ENCODE measurements at regions not wholly inside any gene's neighbourhood (a gene's known extent, or its start where the extent isn't known, plus 50 kb on each side); places are given as distances from the start of the nearest gene placed in this dataset. TPM values are rescaled to one million over a fixed set of nuclear protein-coding genes. Genes with fewer than 3 reads are reported as not detected.

DNA sequence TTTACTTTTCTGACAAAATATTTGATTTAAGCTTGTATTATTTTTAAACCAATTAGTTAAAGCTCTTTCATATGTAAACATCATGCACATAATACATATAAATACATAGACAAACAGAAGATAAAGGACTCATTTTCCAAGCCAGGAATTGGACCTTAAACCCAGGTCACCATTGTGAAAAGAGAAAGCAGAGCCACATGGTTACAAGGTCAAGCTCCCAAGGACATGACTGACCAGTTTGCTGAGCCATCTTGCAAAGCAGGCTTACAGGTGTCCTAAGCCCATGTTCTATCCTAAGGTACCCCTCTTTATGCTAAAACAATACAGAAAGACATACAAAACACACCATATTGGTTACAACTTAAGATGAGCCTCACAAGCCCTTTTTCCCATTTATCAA lies 50.5 kb upstream of the DNAJC19 start:
- no peak overlapping the region for H3K4me3 ChIP-seq (ENCODE audit: insufficient read depth, low read length)
- H3K79me2 ChIP-seq (ENCODE audit: insufficient read depth, low read length): no peaks in the 10 kb centered on the region
- no peaks in the 10 kb centered on the region for H3K36me3 ChIP-seq (ENCODE audit: insufficient read depth, low read length)
- no peak overlapping the region for H3K27ac ChIP-seq (ENCODE audit: low read depth, low read length)
- H3K4me1 ChIP-seq (ENCODE audit: insufficient read depth, low read length): no peaks in the 10 kb centered on the region
- H3K9me3 ChIP-seq (ENCODE audit: low read depth, low read length): no peaks in the 10 kb centered on the region
- TF ChIP-seq, protein P1, sequence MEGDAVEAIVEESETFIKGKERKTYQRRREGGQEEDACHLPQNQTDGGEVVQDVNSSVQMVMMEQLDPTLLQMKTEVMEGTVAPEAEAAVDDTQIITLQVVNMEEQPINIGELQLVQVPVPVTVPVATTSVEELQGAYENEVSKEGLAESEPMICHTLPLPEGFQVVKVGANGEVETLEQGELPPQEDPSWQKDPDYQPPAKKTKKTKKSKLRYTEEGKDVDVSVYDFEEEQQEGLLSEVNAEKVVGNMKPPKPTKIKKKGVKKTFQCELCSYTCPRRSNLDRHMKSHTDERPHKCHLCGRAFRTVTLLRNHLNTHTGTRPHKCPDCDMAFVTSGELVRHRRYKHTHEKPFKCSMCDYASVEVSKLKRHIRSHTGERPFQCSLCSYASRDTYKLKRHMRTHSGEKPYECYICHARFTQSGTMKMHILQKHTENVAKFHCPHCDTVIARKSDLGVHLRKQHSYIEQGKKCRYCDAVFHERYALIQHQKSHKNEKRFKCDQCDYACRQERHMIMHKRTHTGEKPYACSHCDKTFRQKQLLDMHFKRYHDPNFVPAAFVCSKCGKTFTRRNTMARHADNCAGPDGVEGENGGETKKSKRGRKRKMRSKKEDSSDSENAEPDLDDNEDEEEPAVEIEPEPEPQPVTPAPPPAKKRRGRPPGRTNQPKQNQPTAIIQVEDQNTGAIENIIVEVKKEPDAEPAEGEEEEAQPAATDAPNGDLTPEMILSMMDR (IDR thresholded peaks at IDR 0.05; ENCODE audit: extremely low read depth, low read depth, low read length): no peak
- H4K20me1 ChIP-seq (ENCODE audit: insufficient read depth, low read length): no peaks in the 10 kb centered on the region
- no peak for DNase-seq (ENCODE audit: insufficient read length, low spot score, missing footprints)
- no peak overlapping the region for H2AFZ ChIP-seq (ENCODE audit: low read length)
- no peak overlapping the region for H3K4me2 ChIP-seq (ENCODE audit: insufficient read depth, low read length)
- H3K27me3 ChIP-seq (ENCODE audit: insufficient read depth, low read length): no peaks in the 10 kb centered on the region

Small RNA genes in the stretch of these regions (small RNA-seq; reads per million reads assigned to genes)
- gene AC083904.1: not detected
- 6.3 reads per million, percentile 89 among the genes with 10 or more reads in this experiment for gene RNU6-4P

Data from osteoblast (primary cell).